ENCODE measurements at regions not wholly inside any gene's neighbourhood (a gene's known extent, or its start where the extent isn't known, plus 50 kb on each side); places are given as distances from the start of the nearest gene placed in this dataset.

DNA sequence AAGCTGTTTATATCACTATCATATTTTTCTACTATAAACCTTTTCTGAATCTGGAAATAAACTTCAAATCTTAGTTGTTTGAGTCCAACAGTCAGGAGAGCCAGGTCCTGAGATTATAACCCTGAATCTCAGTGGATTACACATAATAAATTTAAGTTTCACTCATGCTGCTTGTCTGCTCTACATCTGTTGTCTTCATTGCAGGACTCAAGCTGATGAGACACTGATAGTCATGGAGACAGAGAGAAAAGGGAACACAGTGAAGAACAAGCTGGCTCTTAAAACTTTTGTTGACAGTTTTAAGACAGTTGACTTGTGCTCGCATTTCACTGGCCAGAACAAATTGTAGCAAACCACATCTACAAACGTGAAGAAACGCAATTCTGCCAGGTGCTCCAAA is 327.0 kb upstream of the CTSO start:
- TF ChIP-seq, protein P1, sequence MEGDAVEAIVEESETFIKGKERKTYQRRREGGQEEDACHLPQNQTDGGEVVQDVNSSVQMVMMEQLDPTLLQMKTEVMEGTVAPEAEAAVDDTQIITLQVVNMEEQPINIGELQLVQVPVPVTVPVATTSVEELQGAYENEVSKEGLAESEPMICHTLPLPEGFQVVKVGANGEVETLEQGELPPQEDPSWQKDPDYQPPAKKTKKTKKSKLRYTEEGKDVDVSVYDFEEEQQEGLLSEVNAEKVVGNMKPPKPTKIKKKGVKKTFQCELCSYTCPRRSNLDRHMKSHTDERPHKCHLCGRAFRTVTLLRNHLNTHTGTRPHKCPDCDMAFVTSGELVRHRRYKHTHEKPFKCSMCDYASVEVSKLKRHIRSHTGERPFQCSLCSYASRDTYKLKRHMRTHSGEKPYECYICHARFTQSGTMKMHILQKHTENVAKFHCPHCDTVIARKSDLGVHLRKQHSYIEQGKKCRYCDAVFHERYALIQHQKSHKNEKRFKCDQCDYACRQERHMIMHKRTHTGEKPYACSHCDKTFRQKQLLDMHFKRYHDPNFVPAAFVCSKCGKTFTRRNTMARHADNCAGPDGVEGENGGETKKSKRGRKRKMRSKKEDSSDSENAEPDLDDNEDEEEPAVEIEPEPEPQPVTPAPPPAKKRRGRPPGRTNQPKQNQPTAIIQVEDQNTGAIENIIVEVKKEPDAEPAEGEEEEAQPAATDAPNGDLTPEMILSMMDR (IDR thresholded peaks at IDR 0.05) = no peak
- no peak overlapping the region for H3K4me3 Mint-ChIP-seq
- no peaks in the 10 kb centered on the region for H3K4me1 Mint-ChIP-seq
- H3K9me3 Mint-ChIP-seq = peaks cover 25% of the 10 kb centered on the region
- no peak for DNase-seq
- H3K27ac Mint-ChIP-seq = no peak overlapping the region
- H3K27me3 Mint-ChIP-seq (ENCODE audit: low read depth, poor library complexity) = no peaks in the 10 kb centered on the region
- peaks cover 5% of the 10 kb centered on the region for H3K36me3 Mint-ChIP-seq (ENCODE audit: low read depth)

DNA sequence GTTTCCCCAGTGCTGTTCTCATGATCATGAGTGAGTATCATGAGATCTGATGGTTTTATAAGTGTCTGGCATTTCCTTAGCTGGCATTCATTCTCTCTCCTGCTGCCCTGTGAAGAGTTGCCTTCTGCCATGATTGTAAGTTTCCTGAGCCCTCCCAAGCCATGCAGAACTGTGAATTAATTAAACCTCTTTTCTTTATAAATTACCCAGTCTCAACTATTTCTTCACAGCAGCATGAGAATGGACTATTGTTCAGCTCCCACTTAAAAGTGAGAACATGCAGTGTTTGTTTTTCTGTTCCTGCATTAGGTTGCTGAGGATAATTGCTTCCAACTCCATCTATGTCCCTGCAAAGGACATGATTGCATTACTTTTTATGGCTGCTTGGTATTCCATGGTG is 311.7 kb upstream of the CTSO start:
- no peak for DNase-seq
- Mint-ChIP-seq H3K4me3 (no peak overlapping the region), H3K9me3 (peaks cover 11% of the 10 kb centered on the region), H3K27ac (no peak overlapping the region), H3K27me3 (ENCODE audit: low read depth, poor library complexity) (no peaks in the 10 kb centered on the region), H3K4me1 (no peaks in the 10 kb centered on the region), H3K36me3 (ENCODE audit: low read depth) (peaks cover 7% of the 10 kb centered on the region)
- TF ChIP-seq, protein P1 (IDR thresholded peaks at IDR 0.05) = no peak

DNA sequence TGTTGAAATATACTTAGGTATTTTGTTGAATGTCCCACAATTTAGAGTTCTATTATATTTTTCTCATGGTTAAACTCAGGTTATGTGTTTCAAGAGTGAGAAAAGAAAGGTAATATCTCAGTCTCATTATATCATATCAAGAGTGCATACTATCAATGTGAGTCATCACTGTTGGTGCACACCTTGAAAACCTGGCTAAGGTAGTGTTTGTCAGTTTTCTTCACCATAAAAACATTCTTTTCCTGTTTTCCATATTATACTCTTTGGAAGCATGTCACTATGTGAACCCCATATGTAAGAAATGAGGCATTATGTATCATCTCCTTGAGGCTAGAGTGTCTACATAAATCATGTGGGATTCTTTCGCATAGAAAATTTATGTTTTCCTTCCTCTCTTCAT is 307.6 kb upstream of the CTSO start:
- H3K36me3 Mint-ChIP-seq (ENCODE audit: low read depth) = peaks cover 7% of the 10 kb centered on the region
- H3K4me1 Mint-ChIP-seq = peaks cover 16% of the 10 kb centered on the region
- no peaks in the 10 kb centered on the region for H3K27me3 Mint-ChIP-seq (ENCODE audit: low read depth, poor library complexity)
- H3K4me3 Mint-ChIP-seq = no peak overlapping the region
- H3K27ac Mint-ChIP-seq = no peak overlapping the region
- peaks cover 11% of the 10 kb centered on the region for H3K9me3 Mint-ChIP-seq
- no peak for DNase-seq
- TF ChIP-seq, protein P1 (IDR thresholded peaks at IDR 0.05) = no peak

DNA sequence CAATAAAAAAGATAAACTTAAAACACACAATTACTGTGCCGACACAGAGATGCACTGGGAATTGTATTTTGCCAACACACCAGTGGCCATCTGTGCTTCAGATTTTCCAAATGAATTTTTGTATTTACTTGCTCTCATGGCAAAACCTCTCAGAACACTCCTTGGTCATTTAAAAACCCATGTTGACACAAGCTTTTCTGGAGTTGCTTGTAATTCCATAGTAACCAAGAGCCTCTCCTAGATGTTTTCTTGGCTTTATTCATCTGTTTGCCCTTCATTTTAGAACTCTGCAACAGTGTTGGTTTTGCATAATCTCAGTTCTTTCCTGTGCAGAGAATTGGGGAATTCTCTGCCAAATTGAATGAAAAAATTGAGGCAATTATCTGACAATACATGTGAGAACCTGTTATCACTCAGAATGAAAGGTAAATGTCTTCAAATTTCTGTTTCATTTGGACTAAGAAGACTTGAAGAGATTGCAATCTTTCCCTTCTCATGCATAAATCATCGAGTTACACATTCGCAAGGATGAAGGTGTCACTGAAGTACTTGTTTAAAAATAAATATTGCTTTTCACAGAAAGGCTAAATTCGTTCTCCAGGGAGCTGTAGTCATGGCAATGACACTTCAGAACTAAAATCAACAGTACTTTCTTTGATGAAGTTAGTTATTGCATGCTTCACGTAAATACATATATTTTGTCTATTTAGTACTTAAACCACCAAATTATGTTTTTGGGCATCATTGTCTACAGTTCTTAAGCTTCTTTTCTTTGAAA is 301.8 kb upstream of the CTSO start:
- TF ChIP-seq, protein P1 (IDR thresholded peaks at IDR 0.05) = no peak
- Mint-ChIP-seq H3K27ac (no peak overlapping the region), H3K36me3 (ENCODE audit: low read depth) (no peaks in the 10 kb centered on the region), H3K27me3 (ENCODE audit: low read depth, poor library complexity) (no peaks in the 10 kb centered on the region), H3K4me1 (peaks cover 55% of the 10 kb centered on the region), H3K4me3 (no peak overlapping the region), H3K9me3 (peaks cover 6% of the 10 kb centered on the region)
- no peak for DNase-seq

DNA sequence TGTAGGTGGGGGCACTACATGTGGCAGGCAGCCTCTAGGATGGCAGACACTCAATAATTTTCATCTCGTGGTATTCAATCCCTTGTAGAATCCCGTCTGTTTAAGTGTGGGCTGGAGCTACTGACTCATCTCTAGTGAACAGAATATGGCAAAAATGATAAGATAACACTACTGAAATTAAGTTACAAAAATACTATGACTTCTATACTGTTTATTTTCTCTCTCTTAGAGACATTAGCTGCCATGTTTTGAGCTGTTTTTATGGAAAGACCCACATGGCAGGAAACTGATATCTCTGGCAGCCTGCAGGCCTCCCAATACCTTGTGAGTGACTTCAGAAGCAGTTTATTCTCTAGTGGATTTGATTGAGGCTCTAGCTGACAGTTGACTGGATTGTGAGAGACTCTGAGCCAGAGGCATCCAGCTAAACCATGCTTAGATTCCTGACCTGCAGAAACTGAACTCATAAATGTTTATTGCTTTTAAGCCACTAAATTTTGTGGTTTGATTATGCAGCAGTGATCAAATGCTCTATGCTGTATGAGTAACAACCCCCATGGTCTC is 298.8 kb upstream of the CTSO start:
- Mint-ChIP-seq H3K27ac (peak overlapping the region; percentile 89), H3K36me3 (ENCODE audit: low read depth) (peaks cover 4% of the 10 kb centered on the region), H3K27me3 (ENCODE audit: low read depth, poor library complexity) (no peaks in the 10 kb centered on the region), H3K4me1 (peaks cover 46% of the 10 kb centered on the region), H3K9me3 (peaks cover 10% of the 10 kb centered on the region), H3K4me3 (no peak overlapping the region)
- DNase-seq = no peak
- TF ChIP-seq, protein P1 (IDR thresholded peaks at IDR 0.05) = no peak
